Skeletal muscle tissue (tissue), 3 donors: ENCODE measurements at regions not wholly inside any gene's neighbourhood (a gene's known extent, or its start where the extent isn't known, plus 50 kb on each side); places are given as distances from the start of the nearest gene placed in this dataset.

ENCODE experiments used
- H3K27ac ChIP-seq: one replicate; pipeline ENCODE4 v1.7.0; 2013; ENCODE audit warnings: mild to moderate bottlenecking, low read depth, low read length, inconsistent platforms
- H3K27me3 ChIP-seq, 3 donors: one replicate each; pipeline ENCODE4 v1.7.0; 2013; ENCODE audit warnings: low read length in 3 of 3; ENCODE audit not compliant: control insufficient read depth in 3 of 3, insufficient read depth in 3 of 3
- H3K36me3 ChIP-seq, 3 donors: one replicate each; pipeline ENCODE4 v1.7.0; 2013; ENCODE audit warnings: low read length in 3 of 3; ENCODE audit not compliant: control insufficient read depth in 3 of 3, insufficient read depth in 3 of 3
- H3K4me1 ChIP-seq, 3 donors: one replicate each; pipeline ENCODE4 v1.7.0; 2013; ENCODE audit warnings: low read length in 3 of 3, mild to moderate bottlenecking in 3 of 3; ENCODE audit not compliant: control insufficient read depth in 3 of 3, insufficient read depth in 3 of 3
- H3K4me3 ChIP-seq, 3 donors: one replicate each; pipeline ENCODE4 v1.7.0; 2013; ENCODE audit warnings: low read length in 3 of 3
- H3K9ac ChIP-seq, 3 donors: one replicate each; pipeline ENCODE4 v1.7.0; 2013; ENCODE audit warnings: low read length in 3 of 3, mild to moderate bottlenecking in 3 of 3, moderate library complexity in 2 of 3, low read depth in 1 of 3
- H3K9me3 ChIP-seq, 3 donors: one replicate each; pipeline ENCODE4 v1.7.0; 2013; ENCODE audit warnings: low read length in 3 of 3; ENCODE audit not compliant: control insufficient read depth in 3 of 3
- donor health status: Osteomylitis.

- no peak overlapping the region for H3K9ac ChIP-seq
- no peaks in the 10 kb centered on the region for H3K9me3 ChIP-seq
- no peak overlapping the region for H3K4me3 ChIP-seq
- H3K4me1 ChIP-seq, result no peaks in the 10 kb centered on the region
- no peak overlapping the region for H3K27ac ChIP-seq
- no peaks in the 10 kb centered on the region for H3K36me3 ChIP-seq
- H3K27me3 ChIP-seq, result no peaks in the 10 kb centered on the region
These were observed 673.7 kb upstream of the CCDC54 start for GRCh38 chr3:106703524-106703923.

DNA sequence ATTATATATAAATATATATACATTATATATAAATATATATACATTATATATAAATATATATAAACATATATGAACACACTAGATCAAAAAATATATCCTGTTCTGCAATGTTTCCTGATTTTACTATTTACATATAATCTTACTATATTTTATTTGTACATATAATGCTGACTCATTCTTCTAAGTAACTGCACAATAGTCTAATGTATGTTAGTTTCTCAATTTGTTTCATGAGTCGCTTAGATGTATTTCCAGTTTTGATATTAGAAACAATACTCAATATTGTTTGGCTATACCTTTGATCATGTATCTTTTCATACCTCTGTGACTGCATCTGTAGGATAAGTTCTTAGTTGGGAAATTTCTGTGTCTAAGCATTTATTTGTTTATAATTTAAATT lies 669.9 kb upstream of the CCDC54 start:
- Histone ChIP-seq H3K9me3 (no peaks in the 10 kb centered on the region), H3K9ac (no peak overlapping the region), H3K36me3 (no peaks in the 10 kb centered on the region), H3K4me1 (no peaks in the 10 kb centered on the region), H3K27me3 (no peaks in the 10 kb centered on the region), H3K27ac (no peak overlapping the region), H3K4me3 (no peak overlapping the region)

DNA sequence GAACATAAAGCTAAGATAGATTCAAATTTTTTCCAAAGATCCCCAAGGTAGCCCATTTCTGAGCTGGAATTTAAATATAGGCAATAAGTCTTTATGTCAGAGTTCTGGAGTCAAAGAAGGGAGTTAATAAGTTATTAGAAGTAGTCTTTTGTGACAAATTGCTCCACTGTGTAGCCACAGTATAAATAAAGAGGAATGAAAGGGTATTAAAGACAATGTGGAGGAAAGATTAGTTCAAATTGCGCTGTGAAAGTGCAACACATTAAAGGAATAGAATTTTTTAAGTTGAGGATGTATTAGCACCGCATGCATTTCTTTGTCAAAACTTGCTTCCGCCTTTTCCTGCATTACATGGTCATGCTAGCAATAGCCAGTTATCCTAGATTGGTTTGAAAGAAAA lies 666.6 kb upstream of the CCDC54 start:
- Histone ChIP-seq H3K4me1 (no peaks in the 10 kb centered on the region), H3K27ac (no peak overlapping the region), H3K9ac (no peak overlapping the region), H3K9me3 (no peaks in the 10 kb centered on the region), H3K27me3 (no peaks in the 10 kb centered on the region), H3K36me3 (no peaks in the 10 kb centered on the region), H3K4me3 (no peak overlapping the region)

- Histone ChIP-seq H3K9ac (no peak overlapping the region), H3K4me3 (no peak overlapping the region), H3K27me3 (no peaks in the 10 kb centered on the region), H3K9me3 (no peaks in the 10 kb centered on the region), H3K36me3 (no peaks in the 10 kb centered on the region), H3K27ac (no peak overlapping the region), H3K4me1 (no peaks in the 10 kb centered on the region)
These were observed 665.6 kb upstream of the CCDC54 start for GRCh38 chr3:106711650-106712049.

- Histone ChIP-seq H3K9me3 (no peaks in the 10 kb centered on the region), H3K36me3 (no peaks in the 10 kb centered on the region), H3K4me3 (no peak overlapping the region), H3K27ac (no peak overlapping the region), H3K27me3 (no peaks in the 10 kb centered on the region), H3K4me1 (no peaks in the 10 kb centered on the region), H3K9ac (no peak overlapping the region)
These were observed 662.8 kb upstream of the CCDC54 start for GRCh38 chr3:106714400-106714799.

DNA sequence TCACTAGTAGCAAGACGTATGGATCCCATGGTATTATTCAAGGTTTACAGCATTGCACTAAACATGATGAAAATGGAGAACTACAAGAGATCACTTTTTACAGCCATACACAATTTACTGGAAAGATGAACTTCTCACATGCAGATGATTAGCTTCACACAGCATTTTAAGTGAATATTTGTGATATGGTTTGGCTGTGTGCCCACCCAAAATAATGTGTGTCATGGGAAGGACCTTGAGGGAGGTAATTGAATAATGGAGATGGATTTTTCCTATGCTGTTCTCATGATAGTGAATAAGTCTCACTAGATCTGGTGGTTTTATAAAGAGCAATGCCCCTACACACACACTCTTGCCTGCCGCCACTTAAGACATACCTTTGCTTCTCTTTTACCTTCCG lies 662.0 kb upstream of the CCDC54 start:
- Histone ChIP-seq H3K36me3 (no peaks in the 10 kb centered on the region), H3K9me3 (no peaks in the 10 kb centered on the region), H3K4me1 (no peaks in the 10 kb centered on the region), H3K4me3 (no peak overlapping the region), H3K27me3 (no peaks in the 10 kb centered on the region), H3K27ac (no peak overlapping the region), H3K9ac (no peak overlapping the region)

DNA sequence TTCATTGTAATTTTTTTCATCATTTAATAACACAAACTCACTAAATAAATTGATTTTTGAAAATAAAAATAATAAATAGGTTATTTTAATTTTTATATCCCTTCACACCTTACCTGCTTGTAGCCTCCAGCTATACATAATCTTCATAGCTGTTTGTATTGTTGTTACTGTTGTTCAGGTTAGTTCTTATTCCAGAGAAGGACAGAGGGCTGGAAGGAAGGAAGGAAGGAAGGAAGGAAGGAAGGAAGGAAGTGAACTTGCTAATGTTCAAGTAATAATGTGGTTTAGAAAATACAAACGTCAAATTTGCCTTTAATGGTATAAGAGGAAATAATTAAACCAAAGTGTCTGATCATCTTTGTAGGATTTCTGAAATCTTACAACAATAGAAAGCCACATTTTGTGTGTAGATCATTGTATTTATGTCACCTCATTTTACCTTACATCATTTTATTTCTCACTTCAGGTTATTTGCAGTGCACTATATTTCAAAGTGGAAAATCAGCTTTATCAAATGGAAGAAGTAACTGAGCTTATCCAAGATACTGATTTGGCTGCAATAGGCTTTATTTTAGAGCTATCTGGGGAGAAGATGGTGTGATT lies 660.0 kb upstream of the CCDC54 start:
- Histone ChIP-seq H3K36me3 (no peaks in the 10 kb centered on the region), H3K9ac (no peak overlapping the region), H3K9me3 (peaks cover 0 to 2% (median 0%) of the 10 kb centered on the region in 3 donors), H3K27ac (no peak overlapping the region), H3K27me3 (no peaks in the 10 kb centered on the region), H3K4me3 (no peak overlapping the region), H3K4me1 (no peaks in the 10 kb centered on the region)

GRCh38 chr3:106719077-106719476 lies 658.2 kb upstream of the CCDC54 start:
- no peaks in the 10 kb centered on the region for H3K4me1 ChIP-seq
- no peak overlapping the region for H3K27ac ChIP-seq
- H3K9me3 ChIP-seq, result peaks cover 0 to 2% (median 0%) of the 10 kb centered on the region in 3 donors
- H3K4me3 ChIP-seq, result no peak overlapping the region
- no peaks in the 10 kb centered on the region for H3K36me3 ChIP-seq
- H3K27me3 ChIP-seq, result no peaks in the 10 kb centered on the region
- no peak overlapping the region for H3K9ac ChIP-seq

GRCh38 chr3:106719583-106719982 lies 657.7 kb upstream of the CCDC54 start:
- Histone ChIP-seq H3K27ac (no peak overlapping the region), H3K4me3 (no peak overlapping the region), H3K27me3 (no peaks in the 10 kb centered on the region), H3K4me1 (no peaks in the 10 kb centered on the region), H3K9ac (no peak overlapping the region), H3K9me3 (peaks cover 0 to 2% (median 0%) of the 10 kb centered on the region in 3 donors), H3K36me3 (no peaks in the 10 kb centered on the region)

GRCh38 chr3:106720510-106720909 lies 656.7 kb upstream of the CCDC54 start:
- Histone ChIP-seq H3K27me3 (no peaks in the 10 kb centered on the region), H3K9me3 (peaks cover 0 to 2% (median 0%) of the 10 kb centered on the region in 3 donors), H3K36me3 (no peaks in the 10 kb centered on the region), H3K4me1 (no peaks in the 10 kb centered on the region), H3K27ac (no peak overlapping the region), H3K9ac (no peak overlapping the region), H3K4me3 (no peak overlapping the region)
